NCI-H2171 treated with DMSO at 0.1 percent for 48 hours (cell line): ENCODE measurements at regions not wholly inside any gene's neighbourhood (a gene's known extent, or its start where the extent isn't known, plus 50 kb on each side); places are given as distances from the start of the nearest gene placed in this dataset.

Experiments
- DNase-seq: peaks from one replicate; lab custom pipeline; 2025; lab: John Stamatoyannopoulos, UW

- DNase-seq = no peak
These were observed 946.3 kb downstream of the DTWD2 start for GRCh38 chr5:118042076-118042475.

- DNase-seq = no peak
These were observed 947.9 kb downstream of the DTWD2 start for GRCh38 chr5:118040496-118040895.

- DNase-seq = no peak
These were observed 954.5 kb downstream of the DTWD2 start for GRCh38 chr5:118033686-118034338.

- DNase-seq = no peak
These were observed 958.5 kb downstream of the DTWD2 start for GRCh38 chr5:118029807-118030206.

GRCh38 chr5:118022062-118022461, 966.3 kb downstream of the DTWD2 start:
- DNase-seq = no peak

- DNase-seq = no peak
These were observed 970.8 kb downstream of the DTWD2 start for GRCh38 chr5:118017536-118017935.

- DNase-seq = no peak
These were observed 972.0 kb downstream of the DTWD2 start for GRCh38 chr5:118016396-118016795.

GRCh38 chr5:118015511-118015910, 972.8 kb downstream of the DTWD2 start:
- no peak for DNase-seq

GRCh38 chr5:118009741-118010297, 978.5 kb downstream of the DTWD2 start:
- DNase-seq = no peak

- no peak for DNase-seq
These were observed 979.6 kb downstream of the DTWD2 start for GRCh38 chr5:118008779-118009178.

- DNase-seq = no peak
These were observed 981.1 kb downstream of the DTWD2 start for GRCh38 chr5:118007262-118007661.

GRCh38 chr5:118006219-118006618, 982.1 kb downstream of the DTWD2 start:
- no peak for DNase-seq

GRCh38 chr5:117999939-118000549, 988.3 kb downstream of the DTWD2 start:
- peak; percentile 42 for DNase-seq

GRCh38 chr5:117982691-117983090, 1005.7 kb downstream of the DTWD2 start:
- DNase-seq = no peak

GRCh38 chr5:117973785-117974184, 1014.6 kb downstream of the DTWD2 start:
- no peak for DNase-seq

- no peak for DNase-seq
These were observed 1032.5 kb downstream of the DTWD2 start for GRCh38 chr5:117955831-117956230.

- no peak for DNase-seq
These were observed 1034.0 kb downstream of the DTWD2 start for GRCh38 chr5:117954331-117954730.

- DNase-seq = no peak
These were observed 1035.1 kb downstream of the DTWD2 start for GRCh38 chr5:117953272-117953671.

GRCh38 chr5:117947836-117948235, 1040.5 kb downstream of the DTWD2 start:
- DNase-seq = no peak

- no peak for DNase-seq
These were observed 1041.2 kb downstream of the DTWD2 start for GRCh38 chr5:117947121-117947520.

GRCh38 chr5:117945258-117945657, 1043.1 kb downstream of the DTWD2 start:
- no peak for DNase-seq

GRCh38 chr5:117943541-117943940, 1044.8 kb downstream of the DTWD2 start:
- peak; percentile 9 for DNase-seq

GRCh38 chr5:117942861-117943519, 1045.4 kb downstream of the DTWD2 start:
- DNase-seq = no peak
